ENCODE measurements at regions not wholly inside any gene's neighbourhood (a gene's known extent, or its start where the extent isn't known, plus 50 kb on each side); places are given as distances from the start of the nearest gene placed in this dataset.

DNA sequence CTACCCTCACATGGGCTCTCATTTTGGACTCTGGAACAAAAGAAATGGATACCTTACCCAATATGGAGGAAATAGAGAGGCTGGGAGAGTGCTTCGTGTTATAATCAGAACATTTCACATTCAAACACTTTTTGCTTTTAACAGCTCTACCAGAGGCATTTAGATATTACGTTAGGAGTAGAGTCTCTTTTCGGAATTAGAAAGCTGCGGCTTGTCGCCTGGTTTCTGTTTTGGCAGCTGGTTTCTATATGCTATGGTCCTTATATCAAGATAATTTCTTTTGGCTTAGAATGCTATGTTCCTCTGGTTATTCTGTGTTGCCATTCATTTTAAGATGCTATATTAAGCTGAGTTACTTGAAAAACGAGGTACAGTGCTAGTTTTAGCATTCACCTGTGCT, 392.8 kb upstream of the GALNT5 start:
- TF ChIP-seq POLR2A (IDR thresholded peaks at IDR 0.05) (no peak), CTCF (IDR thresholded peaks at IDR 0.05) (no peak)

All from heart left ventricle (tissue), 13 donors.